SIG-M5 treated with dmso at 0.1 percent for 504 hours (cell line): ENCODE measurements at regions not wholly inside any gene's neighbourhood (a gene's known extent, or its start where the extent isn't known, plus 50 kb on each side); places are given as distances from the start of the nearest gene placed in this dataset.

Source experiments
- DNase-seq: peaks from one replicate; lab custom pipeline; 2025; ENCODE audit not compliant: unreplicated experiment; lab: John Stamatoyannopoulos, UW

DNA sequence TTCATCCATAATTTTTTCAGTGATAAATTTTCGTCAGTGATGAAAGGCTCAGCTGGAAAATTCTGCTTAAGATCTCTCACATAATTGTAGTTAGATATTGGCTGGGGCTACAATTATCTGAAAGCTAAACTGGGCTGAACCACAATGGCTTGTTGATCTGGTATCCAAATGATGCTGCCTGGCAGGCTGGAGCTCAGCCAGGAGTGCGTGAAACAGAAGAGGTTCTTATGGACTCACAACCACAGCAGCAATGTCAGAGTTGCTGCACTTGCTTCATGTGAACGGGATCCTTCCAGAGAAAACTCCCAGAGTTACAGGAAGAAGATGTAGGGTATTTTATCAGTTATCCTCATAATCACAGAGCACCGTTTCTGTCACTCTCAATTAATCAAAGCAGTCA is 533.2 kb upstream of the POM121L12 start:
- no peak for DNase-seq

DNA sequence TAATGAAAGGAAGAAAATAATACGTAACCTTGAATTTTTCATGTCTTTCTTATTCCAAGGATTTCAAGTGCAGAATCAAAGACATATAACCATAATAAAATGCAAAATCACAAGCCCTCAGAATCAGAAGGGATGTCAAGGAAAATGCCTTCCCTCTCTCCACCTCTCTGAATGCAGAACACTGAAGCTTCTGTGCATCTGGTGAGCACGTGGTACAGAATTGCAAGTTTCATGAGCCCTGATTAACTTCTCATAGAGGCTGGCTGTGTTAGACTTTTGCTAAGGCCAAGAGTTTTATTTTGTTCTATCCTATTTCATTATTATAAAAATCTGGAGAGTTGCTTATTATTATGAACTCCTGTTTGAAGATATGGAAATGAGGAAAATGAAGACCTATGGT is 533.7 kb upstream of the POM121L12 start:
- no peak for DNase-seq

DNA sequence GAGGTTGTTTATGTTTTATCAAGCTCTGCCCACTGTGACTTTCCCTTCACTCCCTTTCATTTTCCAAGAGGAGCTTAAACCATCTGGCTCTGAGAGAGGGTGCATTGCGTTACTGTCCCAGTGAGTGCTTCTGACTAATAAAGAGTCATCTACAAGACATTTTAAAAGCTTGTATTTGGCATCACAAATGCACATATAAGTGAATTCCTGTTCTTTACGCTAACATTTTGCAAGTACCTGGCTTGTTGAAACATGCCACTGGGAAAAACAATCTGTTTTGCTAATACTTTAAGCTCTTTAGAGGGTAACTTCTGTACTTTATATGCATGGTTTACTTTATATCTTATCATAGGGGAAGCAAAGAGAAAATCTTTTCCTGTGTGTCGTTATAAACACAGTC is 534.6 kb upstream of the POM121L12 start:
- no peak for DNase-seq

DNA sequence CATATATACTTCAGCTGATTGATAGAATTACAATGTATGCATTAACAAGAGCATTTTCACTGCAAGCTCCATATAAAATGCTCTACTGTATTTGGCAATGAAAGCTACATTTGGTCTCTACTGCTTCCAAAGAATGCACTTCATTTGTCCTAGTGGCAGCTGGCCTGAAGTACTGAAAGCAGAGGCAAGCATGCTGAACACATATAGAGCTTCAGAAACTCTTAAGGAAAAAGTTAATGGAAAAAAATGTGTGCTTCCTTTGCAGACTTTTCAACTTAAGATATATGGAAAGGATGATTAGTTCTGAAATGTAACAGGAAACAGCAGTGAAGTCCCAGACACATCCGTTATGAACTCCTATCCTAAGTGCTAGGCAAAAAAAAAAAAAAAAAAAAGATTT is 537.1 kb upstream of the POM121L12 start:
- no peak for DNase-seq

DNA sequence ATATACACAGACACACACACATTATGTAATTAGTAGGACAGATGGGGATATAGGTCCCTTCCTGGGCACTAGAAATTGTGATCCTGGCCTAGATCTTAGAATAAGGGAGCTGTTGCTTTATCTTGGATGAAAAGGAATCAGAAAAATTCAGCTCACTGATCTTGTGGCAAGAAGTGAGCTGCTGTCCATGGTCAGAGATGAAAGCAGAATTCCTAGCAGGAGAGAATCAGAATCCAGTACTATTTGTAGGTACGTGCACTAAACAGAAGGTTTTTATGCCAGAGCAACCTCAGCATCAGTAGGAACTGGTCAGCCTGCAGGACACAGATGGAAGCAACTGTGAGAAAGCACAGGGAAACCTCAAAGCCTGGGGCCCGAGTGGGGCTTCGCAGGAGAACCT is 549.2 kb upstream of the POM121L12 start:
- no peak for DNase-seq

DNA sequence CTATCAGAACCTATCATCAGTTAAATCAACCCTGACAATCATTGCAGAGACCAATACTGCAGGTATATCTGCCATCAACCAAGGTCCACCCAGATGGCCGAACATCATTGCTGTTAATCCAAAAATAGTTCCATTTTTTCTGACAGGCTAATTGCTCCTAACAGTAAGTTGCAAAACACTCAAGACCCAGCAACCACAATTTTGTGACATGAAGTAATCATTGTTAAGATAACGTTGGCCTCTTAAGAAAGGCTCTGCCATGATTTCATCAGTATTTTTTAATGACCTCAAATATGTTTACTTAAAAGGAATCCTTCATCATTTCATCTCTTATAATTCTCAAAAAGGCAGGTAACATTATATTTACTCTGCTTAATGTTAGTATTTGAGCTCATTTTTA is 553.4 kb upstream of the POM121L12 start:
- no peak for DNase-seq

DNA sequence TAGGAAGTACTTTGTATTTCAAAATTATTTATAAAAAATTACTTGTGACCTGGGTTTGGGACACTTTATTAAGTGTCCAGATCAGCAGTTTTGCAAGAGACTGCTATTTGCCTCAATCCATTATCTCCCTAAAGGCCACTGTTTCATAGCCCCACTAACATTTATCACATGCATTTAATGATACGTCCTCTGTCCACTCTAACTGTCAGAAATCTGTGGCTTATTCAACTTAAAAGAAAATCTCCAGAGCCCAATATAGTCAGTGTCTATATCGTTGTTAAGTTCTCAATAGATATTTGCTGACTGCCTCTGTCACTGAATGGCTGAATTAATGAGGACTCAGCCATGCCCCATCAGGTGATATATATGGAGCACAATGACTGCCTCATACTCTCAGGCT is 553.9 kb upstream of the POM121L12 start:
- no peak for DNase-seq

DNA sequence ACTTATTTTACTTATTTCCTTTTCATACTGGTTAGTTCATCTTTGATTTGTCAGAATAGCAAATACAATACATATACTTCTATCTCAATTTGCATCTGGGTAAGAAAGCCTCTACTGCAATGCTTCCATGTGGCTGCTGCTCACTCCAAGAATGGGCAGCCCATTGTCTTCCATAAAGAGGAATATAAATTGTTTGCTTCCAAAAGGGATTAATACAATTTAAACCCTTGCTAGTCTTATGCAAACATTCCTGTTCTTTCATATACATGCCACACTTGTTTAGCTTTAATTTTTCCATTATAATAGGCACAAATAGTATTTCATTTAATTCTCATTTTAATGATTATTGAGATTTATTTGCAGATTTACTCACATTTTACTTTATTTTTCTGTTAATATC is 555.4 kb upstream of the POM121L12 start:
- DNase-seq, result no peak

DNA sequence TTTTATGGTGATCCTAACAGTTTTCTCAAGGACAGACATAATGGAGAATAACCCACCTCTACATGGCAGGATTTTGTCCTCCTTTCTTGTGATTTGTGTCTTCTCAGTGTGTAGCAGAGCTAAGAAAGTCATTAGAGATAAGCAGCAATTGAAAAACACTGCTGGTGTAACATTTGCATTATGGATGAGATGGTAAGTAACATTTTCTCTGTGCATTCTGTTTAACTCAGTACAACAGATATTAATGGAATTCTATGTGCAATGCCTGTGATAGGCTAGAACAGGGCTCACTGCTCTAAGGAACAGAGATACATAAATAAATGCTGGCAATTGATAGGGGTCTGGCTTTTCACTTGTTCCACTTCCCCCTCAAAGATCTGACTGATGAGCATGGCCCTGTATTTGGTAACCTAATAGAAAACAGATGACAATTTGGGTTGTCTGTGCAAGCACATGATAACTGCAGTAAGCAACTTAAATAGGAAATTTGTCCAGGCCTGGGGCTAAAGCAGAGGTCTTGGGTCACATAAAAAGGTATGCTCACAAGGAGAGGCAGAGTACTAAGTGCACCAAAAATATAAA is 560.3 kb upstream of the POM121L12 start:
- DNase-seq, result no peak

DNA sequence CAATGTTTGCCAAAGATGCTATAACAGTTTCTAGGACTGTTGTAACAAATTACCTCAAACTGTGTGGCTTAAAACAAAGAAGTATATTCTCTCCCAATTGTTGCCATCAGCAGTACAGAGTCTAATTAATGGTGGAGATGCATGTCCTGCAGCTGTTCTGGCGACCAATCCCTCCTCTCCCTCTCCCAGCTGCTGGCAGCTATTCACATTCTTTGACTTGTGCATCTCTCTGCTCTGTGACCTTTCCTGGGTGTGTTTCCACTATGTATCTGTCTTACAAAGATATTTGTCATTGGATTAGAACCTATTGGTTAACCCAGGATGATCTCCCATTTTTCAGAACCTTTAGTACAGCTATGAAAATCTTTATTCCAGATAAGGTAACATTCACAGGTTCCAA is 561.7 kb upstream of the POM121L12 start:
- no peak for DNase-seq

DNA sequence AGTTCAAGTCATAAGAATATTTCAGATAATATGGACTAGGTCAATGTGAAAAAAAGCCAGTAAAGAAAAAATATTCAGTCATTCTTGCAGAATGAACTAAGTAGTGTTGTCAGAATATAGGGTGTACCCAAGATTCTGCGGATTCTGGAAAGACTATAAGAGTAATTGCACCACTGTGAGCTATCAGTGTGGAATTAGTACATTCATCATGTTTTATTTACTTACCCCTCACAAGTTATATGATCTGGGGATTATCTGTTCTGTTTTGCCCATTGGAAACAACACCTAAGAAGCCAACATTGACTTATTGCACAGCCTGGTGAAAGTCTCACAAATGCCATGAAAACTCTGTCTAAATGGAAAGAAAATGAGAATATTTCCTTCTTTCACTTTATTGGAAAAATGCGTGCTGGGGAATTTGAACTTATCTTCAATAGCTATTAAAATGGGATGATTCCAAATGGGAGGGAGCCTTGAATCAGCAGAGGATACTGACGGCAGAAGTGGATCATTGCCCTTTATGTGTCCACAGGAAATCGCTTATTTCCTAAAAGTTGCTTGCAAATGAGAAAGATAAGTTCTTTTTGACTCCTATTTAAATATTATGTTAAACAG is 563.3 kb upstream of the POM121L12 start:
- no peak for DNase-seq

DNA sequence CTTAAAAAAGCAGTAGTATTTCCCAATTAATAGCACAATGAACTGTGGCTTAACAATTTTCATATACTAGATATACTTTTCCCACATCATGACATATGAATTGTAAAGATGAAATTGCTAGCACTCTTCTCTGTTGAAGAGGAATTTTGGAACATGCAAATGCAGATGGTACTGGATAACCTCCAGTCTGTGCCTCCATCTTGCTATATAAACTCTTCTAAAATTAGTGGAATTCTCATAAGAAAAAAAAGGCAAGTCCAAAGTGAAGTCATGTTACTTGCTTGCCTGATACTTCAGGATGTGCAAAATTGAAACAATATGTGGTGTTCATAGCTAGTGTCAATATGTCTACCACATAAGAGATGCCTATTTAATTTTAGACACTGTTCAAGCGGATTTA is 570.2 kb upstream of the POM121L12 start:
- no peak for DNase-seq

DNA sequence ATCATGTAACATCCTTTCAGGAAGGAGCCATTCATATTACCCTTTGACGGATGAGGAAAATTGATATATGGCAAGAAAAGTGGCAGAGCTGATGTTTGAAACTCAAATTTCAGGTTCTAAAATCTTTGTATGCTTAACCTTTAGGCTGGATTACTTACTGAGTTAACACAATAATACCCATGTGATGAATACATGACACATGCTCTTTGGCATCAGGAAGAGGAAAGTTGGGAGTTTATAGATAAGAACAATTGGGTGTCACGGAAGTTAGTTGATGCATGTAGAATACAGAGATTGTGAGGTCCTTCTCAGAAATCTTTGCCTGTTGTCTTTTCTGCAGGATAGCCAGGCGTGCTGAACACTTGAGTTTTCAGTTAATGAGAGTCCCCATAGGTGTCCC is 572.1 kb upstream of the POM121L12 start:
- no peak for DNase-seq

DNA sequence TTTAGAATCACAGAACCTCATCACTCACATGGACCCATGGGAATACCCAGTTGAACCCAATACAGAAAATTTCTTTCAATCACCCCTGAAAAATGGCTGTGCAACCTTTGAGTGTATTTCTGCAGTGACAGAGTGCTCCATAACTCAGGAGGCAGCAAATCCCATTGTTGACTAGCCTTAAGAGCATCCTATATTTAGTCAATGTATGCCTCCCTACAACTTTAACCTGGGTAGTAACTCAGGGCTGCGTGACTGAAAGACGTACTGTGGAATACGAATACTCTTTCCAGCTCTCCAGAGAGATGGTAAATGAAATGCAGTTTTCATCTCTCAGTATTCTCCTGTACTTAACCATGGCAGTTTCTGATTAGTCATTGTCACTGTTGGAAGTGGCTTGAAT is 573.0 kb upstream of the POM121L12 start:
- DNase-seq, result no peak

DNA sequence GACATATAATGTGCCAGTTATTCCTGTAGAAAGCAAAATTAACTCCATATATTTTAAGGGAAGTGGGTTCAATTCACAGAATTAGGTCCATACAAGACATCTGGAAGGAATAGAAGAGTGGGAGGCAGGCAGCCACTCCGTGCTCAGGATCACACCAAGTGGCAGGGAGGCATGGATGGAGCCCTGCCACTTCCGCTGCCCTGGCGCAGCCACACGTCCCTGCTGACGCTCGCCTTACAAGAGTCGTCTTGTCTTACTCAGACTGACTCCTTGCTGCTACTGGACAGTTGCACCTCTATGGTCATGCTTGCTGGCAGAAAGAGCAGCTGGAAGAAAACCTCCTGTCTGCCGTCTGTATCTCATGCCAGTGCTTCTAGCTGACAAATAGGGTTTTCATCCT is 579.9 kb upstream of the POM121L12 start:
- no peak for DNase-seq

DNA sequence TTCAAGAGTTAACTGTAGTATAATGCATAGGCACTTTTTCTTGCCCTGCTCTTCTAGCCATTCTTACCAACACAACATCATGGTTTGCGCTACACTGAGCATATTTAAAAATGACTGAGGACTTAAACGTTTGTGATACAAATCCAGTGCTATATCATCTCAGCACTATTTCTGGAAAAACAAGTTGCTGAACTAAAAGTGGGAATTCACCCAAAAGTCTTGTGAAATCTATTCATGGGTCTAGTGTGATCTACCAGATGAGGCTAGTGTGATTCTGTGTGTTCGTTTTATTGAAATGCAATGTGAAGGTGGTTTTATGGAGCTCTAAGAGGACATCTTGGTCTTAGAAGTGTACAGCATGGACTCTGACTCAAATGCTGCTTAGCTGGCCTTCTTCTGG is 584.6 kb upstream of the POM121L12 start:
- no peak for DNase-seq

DNA sequence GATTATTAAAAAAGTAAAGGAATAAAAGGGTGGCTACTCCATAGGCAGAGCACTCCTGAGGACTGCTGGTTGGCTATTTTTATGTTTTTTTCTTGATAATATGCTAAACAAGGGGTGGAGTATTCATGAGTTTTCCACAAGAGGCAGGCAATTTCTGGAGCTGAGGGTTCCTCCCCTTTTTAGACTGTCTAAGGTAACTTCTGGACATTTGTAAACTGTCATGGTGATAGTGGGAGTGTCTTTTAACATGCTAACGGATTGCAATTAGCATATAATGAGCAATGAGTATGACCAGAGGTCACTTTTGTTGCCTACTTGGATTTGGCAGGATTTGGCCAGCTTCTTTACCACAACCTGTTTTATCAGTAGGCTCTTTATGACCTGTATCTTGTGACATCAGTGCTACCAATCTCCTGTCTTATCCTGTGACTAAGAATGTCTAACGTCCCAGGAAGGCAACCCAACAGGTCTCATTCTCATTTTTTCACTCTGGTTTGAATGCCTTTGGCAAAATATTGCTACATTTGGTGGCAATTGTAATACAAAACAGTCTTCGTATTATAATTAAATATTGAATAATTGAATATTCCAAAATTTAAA is 587.8 kb upstream of the POM121L12 start:
- no peak for DNase-seq

DNA sequence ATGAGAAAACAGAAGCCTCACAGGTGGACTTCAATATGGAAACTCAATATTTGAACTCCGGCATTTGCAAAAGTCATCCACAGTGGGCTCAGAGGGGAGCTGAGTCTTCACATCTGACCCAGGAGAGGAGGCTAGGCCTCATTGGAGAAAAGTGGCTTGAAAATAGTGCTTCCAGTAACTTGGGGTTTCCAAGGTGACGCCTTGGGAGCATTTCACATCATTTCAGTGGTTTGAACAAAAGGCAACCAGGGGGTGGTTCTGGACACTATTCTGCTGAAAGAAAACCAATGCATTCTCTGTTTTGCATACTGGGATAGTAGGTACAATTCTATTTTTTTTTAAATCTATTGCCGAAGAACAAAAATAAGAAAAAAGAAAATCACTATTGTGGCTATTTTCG is 599.2 kb upstream of the POM121L12 start:
- no peak for DNase-seq

DNA sequence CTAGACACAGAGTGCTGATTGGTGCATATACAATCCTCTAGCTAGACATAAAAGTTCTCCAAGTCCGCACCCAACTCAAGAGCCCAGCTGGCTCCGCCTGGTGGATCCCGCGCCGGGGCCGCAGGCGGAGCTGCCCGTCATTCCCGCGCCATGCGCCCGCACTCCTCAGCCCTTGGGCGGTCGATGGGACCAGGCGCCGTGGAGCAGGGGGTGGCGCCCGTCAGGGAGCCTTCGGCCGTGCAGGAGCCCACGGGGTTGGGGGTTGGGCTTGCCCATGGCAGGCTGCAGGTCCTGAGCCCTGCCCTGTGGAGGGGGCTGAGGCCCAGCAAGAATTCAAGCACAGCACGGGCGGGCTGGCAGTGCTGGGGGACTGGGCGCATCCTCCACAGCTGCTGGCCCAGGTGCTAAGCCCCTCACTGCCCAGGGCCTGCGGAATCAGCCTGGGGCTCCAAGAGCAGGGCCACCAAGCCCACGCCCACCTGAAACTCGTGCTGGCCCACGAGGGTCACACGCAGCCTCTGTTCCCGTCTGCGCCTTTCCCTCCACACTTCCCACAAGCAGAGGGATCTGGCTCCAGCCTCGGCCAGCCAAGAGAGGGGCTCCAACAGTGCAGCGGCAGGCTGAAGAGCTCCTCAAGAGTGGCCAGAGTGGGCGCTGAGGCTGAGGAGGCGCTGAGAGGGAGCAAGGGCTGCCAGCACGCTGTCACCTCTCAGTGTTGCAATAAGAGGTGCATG is 604.2 kb upstream of the POM121L12 start:
- no peak for DNase-seq

DNA sequence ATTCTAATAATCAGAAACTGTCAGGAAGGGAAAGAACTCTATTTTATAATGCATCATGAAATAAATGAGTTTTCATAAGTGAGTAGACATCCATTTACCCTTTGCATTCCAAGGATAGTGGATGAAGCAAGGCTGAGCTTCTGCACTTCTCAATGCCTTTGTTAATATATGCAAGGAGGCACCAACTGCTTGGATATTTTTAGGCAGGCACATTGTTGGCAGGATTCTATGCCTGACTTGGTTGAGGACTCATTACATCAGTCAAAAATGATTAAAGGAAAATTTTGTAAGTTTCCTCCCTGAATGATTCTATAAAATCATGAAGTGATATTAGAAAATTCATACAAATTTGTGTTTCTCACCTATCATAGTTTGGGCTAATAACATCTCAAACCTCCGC is 612.2 kb upstream of the POM121L12 start:
- DNase-seq, result no peak

DNA sequence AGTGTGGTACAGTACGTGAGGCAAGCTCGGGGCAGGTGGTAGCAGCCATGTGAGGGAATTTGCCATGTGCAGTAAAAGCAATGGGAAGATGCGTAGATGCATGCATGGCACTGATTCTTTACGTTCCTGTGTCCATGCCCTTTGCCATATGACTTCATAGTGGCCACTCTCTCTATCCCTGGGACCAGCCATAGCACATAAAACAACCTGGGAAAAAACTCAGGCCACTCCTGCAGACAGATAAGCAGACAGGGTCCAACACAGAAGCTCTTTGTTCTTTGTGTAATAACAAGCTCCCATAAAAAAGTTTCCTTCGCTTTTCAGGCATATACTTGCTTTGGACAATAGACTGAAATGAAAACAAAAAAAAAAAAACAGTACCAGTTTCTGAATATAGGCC is 622.4 kb upstream of the POM121L12 start:
- no peak for DNase-seq

DNA sequence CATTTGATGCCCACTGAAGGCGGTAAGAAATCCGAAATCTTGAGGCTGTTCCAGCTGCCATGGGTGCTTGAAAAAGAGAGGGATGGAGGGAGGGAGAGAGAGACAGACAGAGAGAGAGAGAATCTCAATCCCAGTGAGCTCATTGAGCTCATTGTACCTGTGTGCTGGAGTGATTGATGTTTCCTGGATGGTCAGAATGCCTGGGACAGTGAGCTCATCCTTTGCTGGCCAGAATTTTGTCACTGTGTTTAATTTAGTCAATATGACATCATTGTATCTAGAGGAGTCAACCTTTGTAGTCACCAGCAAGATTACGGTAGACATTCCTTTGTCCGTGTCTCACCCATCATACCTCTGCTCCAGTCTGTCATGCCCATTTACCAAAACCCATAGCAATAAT is 625.4 kb upstream of the POM121L12 start:
- DNase-seq, result no peak
